Chondrocyte (in vitro differentiated cells): ENCODE measurements at regions not wholly inside any gene's neighbourhood (a gene's known extent, or its start where the extent isn't known, plus 50 kb on each side); places are given as distances from the start of the nearest gene placed in this dataset.

ENCODE experiments used
- DNase-seq: peaks from one replicate; pipeline ENCODE4 v3.0.0; 2021; ENCODE audit warnings: mixed read lengths, low spot score
- H3K27ac Mint-ChIP-seq: one replicate; pipeline ENCODE4 v1.8.0; 2021; ENCODE audit warnings: mild to moderate bottlenecking, moderate library complexity, mixed read lengths; ENCODE audit not compliant: unreplicated experiment
- H3K27me3 Mint-ChIP-seq: 2 replicates; pipeline ENCODE4 v1.8.0; 2021; ENCODE audit warnings: low read depth, mixed read lengths
- H3K36me3 Mint-ChIP-seq: 2 replicates; pipeline ENCODE4 v1.8.0; 2021; ENCODE audit warnings: low read depth, mixed read lengths
- H3K4me1 Mint-ChIP-seq: 2 replicates; pipeline ENCODE4 v1.8.0; 2021; ENCODE audit warnings: low read depth, mild to moderate bottlenecking, mixed read lengths
- H3K4me3 Mint-ChIP-seq: one replicate; pipeline ENCODE4 v1.8.0; 2021; ENCODE audit warnings: mild to moderate bottlenecking, moderate library complexity, mixed read lengths; ENCODE audit not compliant: unreplicated experiment
- H3K9me3 Mint-ChIP-seq: 2 replicates; pipeline ENCODE4 v1.8.0; 2021; ENCODE audit warnings: low read depth, mixed read lengths
- CTCF ChIP-seq: fragments of 200-600 bp; sonication (generic); IDR thresholded peaks from 2 replicates; pipeline ENCODE4 v1.5.0; 2021; ENCODE audit warnings: antibody characterized with exemption, mild to moderate bottlenecking, moderate library complexity

DNA sequence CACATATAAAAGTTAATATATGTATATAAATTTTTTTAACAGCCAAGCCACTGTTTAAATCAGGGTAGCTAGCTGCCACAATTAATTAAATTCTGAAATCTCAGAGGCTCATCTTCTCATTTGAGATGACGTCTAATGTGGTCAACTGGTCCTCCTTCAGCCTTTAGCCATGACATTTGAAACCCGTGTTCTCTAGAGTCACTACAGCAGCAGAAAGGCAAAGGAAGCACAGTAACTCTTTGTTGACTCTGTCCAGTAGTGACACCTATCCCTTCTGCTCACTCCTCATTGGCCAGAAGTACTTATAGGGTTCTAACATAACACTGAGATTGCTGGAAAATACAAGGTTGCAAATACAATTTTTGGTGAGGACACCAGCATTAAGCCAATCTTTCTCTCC is 555.5 kb downstream of the ETV1 start:
- H3K36me3 Mint-ChIP-seq, result peaks cover 2% of the 10 kb centered on the region
- no peaks in the 10 kb centered on the region for H3K4me1 Mint-ChIP-seq
- no peak for DNase-seq
- no peak overlapping the region for H3K4me3 Mint-ChIP-seq
- no peaks in the 10 kb centered on the region for H3K27me3 Mint-ChIP-seq
- TF ChIP-seq CTCF, result no peak
- H3K27ac Mint-ChIP-seq, result no peak overlapping the region
- H3K9me3 Mint-ChIP-seq, result no peaks in the 10 kb centered on the region

DNA sequence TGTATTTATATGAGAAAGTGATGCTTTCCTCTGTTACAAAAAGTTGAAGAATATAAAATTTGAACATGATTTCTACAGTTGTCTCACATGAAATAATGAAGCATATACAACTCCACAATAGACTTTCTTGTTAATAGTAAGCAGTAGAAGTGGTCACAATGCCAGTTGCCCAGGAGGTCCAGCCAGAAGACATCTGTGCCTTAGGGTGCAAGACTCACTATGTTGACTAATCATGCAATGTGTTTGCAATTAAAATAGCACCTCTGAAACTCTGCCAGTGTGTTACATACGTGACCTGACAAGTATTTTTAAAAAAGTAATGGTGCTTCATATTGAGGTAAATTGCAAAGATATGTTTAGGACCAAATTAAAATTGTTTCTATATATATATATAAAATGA is 547.2 kb downstream of the ETV1 start:
- H3K4me1 Mint-ChIP-seq, result no peaks in the 10 kb centered on the region
- DNase-seq, result no peak
- H3K27me3 Mint-ChIP-seq, result no peaks in the 10 kb centered on the region
- peaks cover 2% of the 10 kb centered on the region for H3K9me3 Mint-ChIP-seq
- no peaks in the 10 kb centered on the region for H3K36me3 Mint-ChIP-seq
- no peak overlapping the region for H3K27ac Mint-ChIP-seq
- no peak for TF ChIP-seq CTCF
- H3K4me3 Mint-ChIP-seq, result no peak overlapping the region

DNA sequence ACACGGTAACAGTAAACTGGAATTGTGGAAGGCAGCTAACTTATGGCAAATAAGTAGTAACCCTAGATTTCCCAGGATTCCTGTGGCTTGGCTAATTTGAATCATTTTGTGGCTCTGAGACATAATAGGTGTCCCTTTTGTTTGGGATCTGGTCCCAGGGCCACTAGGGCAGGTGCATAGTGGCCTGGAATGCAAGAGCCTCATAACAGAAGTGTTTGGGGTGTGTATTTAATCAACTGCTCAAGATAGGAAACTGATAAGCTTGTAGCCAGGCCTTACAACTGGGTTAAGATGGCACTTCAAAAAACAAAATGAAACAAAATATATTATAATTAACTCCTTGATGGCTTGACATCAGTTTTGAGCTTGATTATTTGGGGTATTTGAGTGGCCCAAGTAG is 541.8 kb downstream of the ETV1 start:
- Mint-ChIP-seq H3K9me3 (peaks cover 2% of the 10 kb centered on the region), H3K4me3 (no peak overlapping the region), H3K27me3 (no peaks in the 10 kb centered on the region), H3K4me1 (peaks cover 6% of the 10 kb centered on the region), H3K36me3 (no peaks in the 10 kb centered on the region), H3K27ac (no peak overlapping the region)
- no peak for TF ChIP-seq CTCF
- DNase-seq, result no peak

- no peaks in the 10 kb centered on the region for H3K36me3 Mint-ChIP-seq
- H3K4me1 Mint-ChIP-seq, result peaks cover 6% of the 10 kb centered on the region
- no peak for TF ChIP-seq CTCF
- H3K27me3 Mint-ChIP-seq, result no peaks in the 10 kb centered on the region
- no peak overlapping the region for H3K4me3 Mint-ChIP-seq
- H3K9me3 Mint-ChIP-seq, result peaks cover 2% of the 10 kb centered on the region
- no peak overlapping the region for H3K27ac Mint-ChIP-seq
- DNase-seq, result no peak
Measured at GRCh38 chr7:13448243-13448642, 541.2 kb downstream of the ETV1 start.

DNA sequence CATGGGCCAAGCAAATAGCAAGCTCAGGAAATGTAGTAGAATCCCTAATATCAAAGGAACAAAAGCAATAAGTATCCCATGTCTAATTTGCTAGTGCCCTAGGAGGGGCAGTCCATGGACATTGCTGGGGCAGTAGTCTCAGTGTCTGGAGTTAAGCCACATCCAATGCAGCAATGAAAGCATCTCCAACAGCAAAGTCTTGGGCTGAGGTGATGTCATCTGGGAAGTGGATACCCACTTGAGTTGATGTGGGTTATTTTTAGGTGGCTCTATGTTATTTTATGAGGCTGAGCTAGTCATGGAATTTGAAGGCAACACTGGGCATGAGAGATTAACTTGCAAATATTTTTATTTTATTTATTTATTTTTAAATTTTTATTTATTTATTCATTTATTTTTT is 540.0 kb downstream of the ETV1 start:
- no peak for TF ChIP-seq CTCF
- H3K27ac Mint-ChIP-seq, result no peak overlapping the region
- H3K27me3 Mint-ChIP-seq, result no peaks in the 10 kb centered on the region
- no peak for DNase-seq
- no peak overlapping the region for H3K4me3 Mint-ChIP-seq
- no peaks in the 10 kb centered on the region for H3K36me3 Mint-ChIP-seq
- H3K9me3 Mint-ChIP-seq, result peaks cover 2% of the 10 kb centered on the region
- peaks cover 6% of the 10 kb centered on the region for H3K4me1 Mint-ChIP-seq
